Activated naive CD8-positive, alpha-beta T cell treated with anti-CD3 and anti-CD28 coated beads, Interleukin-2, amount 50 U/mL, for 24 hours (primary cell): ENCODE measurements at regions not wholly inside any gene's neighbourhood (a gene's known extent, or its start where the extent isn't known, plus 50 kb on each side); places are given as distances from the start of the nearest gene placed in this dataset.

Experiments
- ATAC-seq: fragments of 150-1000 bp; cut with Tn5 transposase; one replicate; pipeline ENCODE4 v1.10.0; 2021
- DNase-seq: peaks from one replicate; pipeline ENCODE4 v3.0.0; 2021
- H3K27ac Mint-ChIP-seq: one replicate; pipeline ENCODE4 v1.8.0; 2021; ENCODE audit warnings: mild to moderate bottlenecking, mixed read lengths
- H3K27me3 Mint-ChIP-seq: one replicate; pipeline ENCODE4 v1.8.0; 2021; ENCODE audit warnings: mixed read lengths
- H3K36me3 Mint-ChIP-seq: one replicate; pipeline ENCODE4 v1.8.0; 2021; ENCODE audit warnings: low read depth, mixed read lengths
- H3K4me1 Mint-ChIP-seq: one replicate; pipeline ENCODE4 v1.8.0; 2021; ENCODE audit warnings: mixed read lengths
- H3K4me3 Mint-ChIP-seq: one replicate; pipeline ENCODE4 v1.8.0; 2021; ENCODE audit warnings: mild to moderate bottlenecking, moderate library complexity, mixed read lengths
- H3K9me3 Mint-ChIP-seq: one replicate; pipeline ENCODE4 v1.8.0; 2021; ENCODE audit warnings: mixed read lengths

DNA sequence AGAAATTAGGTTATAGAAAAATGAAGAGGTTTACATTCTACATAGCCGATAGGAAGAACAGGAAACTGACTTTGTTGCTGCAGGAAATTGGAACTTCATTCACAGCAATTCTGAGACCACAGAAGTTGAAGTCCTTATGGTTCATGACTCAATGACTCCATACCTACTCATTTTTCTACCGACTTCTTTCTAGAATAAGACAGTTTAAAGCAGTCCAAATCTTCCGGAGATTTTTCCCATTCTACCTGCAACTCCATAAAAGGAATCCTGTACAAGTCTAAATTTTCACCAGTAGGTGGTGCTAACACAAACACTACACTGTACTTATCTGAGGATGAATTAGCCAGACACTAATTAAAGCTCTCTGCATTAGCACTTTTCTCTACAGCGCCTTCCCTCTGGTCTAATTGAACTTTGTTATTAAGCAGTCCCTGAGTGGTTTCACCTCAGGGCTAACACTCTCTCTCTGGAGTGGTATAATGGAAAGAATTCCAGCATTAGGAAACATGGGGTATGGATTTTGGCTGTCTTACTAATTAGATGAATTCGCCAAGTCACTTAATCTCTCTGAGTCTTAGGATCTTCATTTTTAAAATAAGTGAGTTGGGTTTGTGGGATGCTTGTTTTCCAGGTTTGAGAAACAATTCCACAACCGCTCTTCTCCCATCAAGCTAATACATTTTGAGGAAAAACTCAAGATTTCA is 167.9 kb downstream of the SMIM20 start:
- DNase-seq (no peak), ATAC-seq (peak; percentile 62)
- Mint-ChIP-seq H3K9me3 (peaks cover 21% of the 10 kb centered on the region), H3K27me3 (peaks cover 3% of the 10 kb centered on the region), H3K27ac (peak overlapping the region; percentile 91), H3K4me3 (peak overlapping the region; percentile 0), H3K4me1 (peaks cover 93% of the 10 kb centered on the region), H3K36me3 (peaks cover 18% of the 10 kb centered on the region)

DNA sequence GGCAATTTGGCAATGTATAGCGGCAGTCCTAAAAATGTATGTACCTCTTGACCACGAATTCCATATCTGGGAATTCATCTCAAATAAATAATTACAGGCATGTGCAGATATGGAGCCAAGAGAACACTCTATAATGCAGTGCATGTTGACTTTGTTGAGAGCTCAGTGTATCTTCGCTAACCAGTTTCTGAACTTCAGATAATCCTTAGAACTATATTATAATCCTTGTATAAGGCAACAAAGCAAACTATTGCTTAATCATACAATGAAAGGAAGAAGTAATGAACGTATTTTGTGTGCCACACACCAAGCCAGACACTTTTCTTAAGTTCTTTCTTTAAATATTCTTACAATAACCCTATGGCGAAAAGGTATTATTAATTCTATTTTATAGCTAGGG is 168.5 kb downstream of the SMIM20 start:
- peaks cover 3% of the 10 kb centered on the region for H3K27me3 Mint-ChIP-seq
- DNase-seq (no peak), ATAC-seq (no peak)
- peaks cover 93% of the 10 kb centered on the region for H3K4me1 Mint-ChIP-seq
- peaks cover 12% of the 10 kb centered on the region for H3K36me3 Mint-ChIP-seq
- H3K27ac Mint-ChIP-seq: peak overlapping the region; percentile 91
- H3K9me3 Mint-ChIP-seq: peaks cover 15% of the 10 kb centered on the region
- no peak overlapping the region for H3K4me3 Mint-ChIP-seq

GRCh38 chr4:26083987-26084386 is 170.0 kb downstream of the SMIM20 start:
- no peak overlapping the region for H3K4me3 Mint-ChIP-seq
- peaks cover 94% of the 10 kb centered on the region for H3K4me1 Mint-ChIP-seq
- H3K27me3 Mint-ChIP-seq: peaks cover 3% of the 10 kb centered on the region
- H3K9me3 Mint-ChIP-seq: peaks cover 8% of the 10 kb centered on the region
- peak overlapping the region; percentile 86 for H3K27ac Mint-ChIP-seq
- DNase-seq (no peak), ATAC-seq (peak; percentile 45)
- H3K36me3 Mint-ChIP-seq: peaks cover 3% of the 10 kb centered on the region

DNA sequence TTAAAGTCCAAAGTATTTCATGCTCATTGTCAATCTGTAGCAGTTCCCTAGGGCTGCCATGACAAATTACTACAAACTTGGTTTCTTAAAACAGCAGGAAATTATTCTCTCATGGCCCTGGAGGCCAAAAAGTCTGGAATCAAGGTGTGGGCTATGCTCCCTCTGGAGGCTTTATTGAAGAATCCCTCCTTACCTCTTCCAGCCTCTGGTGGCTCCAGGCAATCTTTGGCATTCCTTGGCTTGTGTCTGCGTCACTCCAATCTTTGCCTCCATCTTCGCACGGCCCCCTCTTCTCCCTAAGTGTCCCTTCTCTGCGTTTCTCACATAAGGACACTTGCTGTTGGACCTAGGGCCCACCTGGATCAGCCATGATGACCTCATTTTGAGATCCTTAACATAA is 170.4 kb downstream of the SMIM20 start:
- H3K27me3 Mint-ChIP-seq: peaks cover 3% of the 10 kb centered on the region
- H3K27ac Mint-ChIP-seq: peak overlapping the region; percentile 86
- peaks cover 8% of the 10 kb centered on the region for H3K9me3 Mint-ChIP-seq
- ATAC-seq (no peak), DNase-seq (no peak)
- peaks cover 95% of the 10 kb centered on the region for H3K4me1 Mint-ChIP-seq
- no peak overlapping the region for H3K4me3 Mint-ChIP-seq
- H3K36me3 Mint-ChIP-seq: peaks cover 3% of the 10 kb centered on the region

- DNase-seq: no peak
- peak overlapping the region; percentile 16 for H3K4me3 Mint-ChIP-seq
- peaks cover 9% of the 10 kb centered on the region for H3K36me3 Mint-ChIP-seq
- H3K27me3 Mint-ChIP-seq: peaks cover 7% of the 10 kb centered on the region
- peaks cover 17% of the 10 kb centered on the region for H3K9me3 Mint-ChIP-seq
- ATAC-seq: no peak
- H3K27ac Mint-ChIP-seq: peak overlapping the region; percentile 86
- H3K4me1 Mint-ChIP-seq: peaks cover 91% of the 10 kb centered on the region
These were observed 171.5 kb downstream of the SMIM20 start for GRCh38 chr4:26085551-26085950.

GRCh38 chr4:26086621-26087441 is 172.8 kb downstream of the SMIM20 start:
- Mint-ChIP-seq H3K4me1 (peaks cover 80% of the 10 kb centered on the region), H3K4me3 (no peak overlapping the region), H3K27ac (peak overlapping the region; percentile 28), H3K36me3 (peaks cover 17% of the 10 kb centered on the region), H3K9me3 (peaks cover 19% of the 10 kb centered on the region), H3K27me3 (peaks cover 9% of the 10 kb centered on the region)
- DNase-seq (no peak), ATAC-seq (no peak)

- Mint-ChIP-seq H3K9me3 (peaks cover 25% of the 10 kb centered on the region), H3K4me1 (peaks cover 78% of the 10 kb centered on the region), H3K4me3 (peak overlapping the region; percentile 33), H3K27me3 (peaks cover 12% of the 10 kb centered on the region), H3K27ac (peak overlapping the region; percentile 89), H3K36me3 (peaks cover 24% of the 10 kb centered on the region)
- peak; percentile 92 for ATAC-seq
- no peak for DNase-seq
These were observed 174.5 kb downstream of the SMIM20 start for GRCh38 chr4:26088433-26088928.

DNA sequence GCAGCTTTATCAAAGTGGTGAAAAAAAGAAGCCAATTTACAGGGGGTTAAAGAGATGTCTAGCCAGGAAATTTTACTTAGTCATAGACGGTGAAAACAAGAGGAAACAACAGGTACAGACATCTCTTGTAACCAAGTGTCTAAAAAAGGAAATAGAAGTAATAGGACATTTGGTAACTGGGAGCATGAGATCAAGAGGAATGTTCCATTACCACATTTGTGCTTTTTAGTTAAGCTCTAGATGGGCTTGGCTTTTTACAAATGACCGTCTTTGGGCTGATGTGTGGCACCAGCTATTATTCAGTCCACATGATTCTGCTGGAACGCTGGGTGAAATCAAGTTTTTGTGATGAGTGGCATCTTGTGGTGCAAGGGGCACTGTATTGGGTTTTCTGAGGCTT is 179.5 kb downstream of the SMIM20 start:
- ATAC-seq (peak; percentile 47), DNase-seq (no peak)
- peaks cover 17% of the 10 kb centered on the region for H3K27me3 Mint-ChIP-seq
- H3K36me3 Mint-ChIP-seq: peaks cover 39% of the 10 kb centered on the region
- H3K9me3 Mint-ChIP-seq: peaks cover 63% of the 10 kb centered on the region
- peaks cover 54% of the 10 kb centered on the region for H3K4me1 Mint-ChIP-seq
- H3K27ac Mint-ChIP-seq: peak overlapping the region; percentile 77
- no peak overlapping the region for H3K4me3 Mint-ChIP-seq

GRCh38 chr4:26094076-26094475 is 180.1 kb downstream of the SMIM20 start:
- peak; percentile 86 for ATAC-seq
- Mint-ChIP-seq H3K36me3 (peaks cover 42% of the 10 kb centered on the region), H3K27ac (peak overlapping the region; percentile 77), H3K4me3 (no peak overlapping the region), H3K27me3 (peaks cover 17% of the 10 kb centered on the region), H3K9me3 (peaks cover 68% of the 10 kb centered on the region), H3K4me1 (peaks cover 50% of the 10 kb centered on the region)
- no peak for DNase-seq

DNA sequence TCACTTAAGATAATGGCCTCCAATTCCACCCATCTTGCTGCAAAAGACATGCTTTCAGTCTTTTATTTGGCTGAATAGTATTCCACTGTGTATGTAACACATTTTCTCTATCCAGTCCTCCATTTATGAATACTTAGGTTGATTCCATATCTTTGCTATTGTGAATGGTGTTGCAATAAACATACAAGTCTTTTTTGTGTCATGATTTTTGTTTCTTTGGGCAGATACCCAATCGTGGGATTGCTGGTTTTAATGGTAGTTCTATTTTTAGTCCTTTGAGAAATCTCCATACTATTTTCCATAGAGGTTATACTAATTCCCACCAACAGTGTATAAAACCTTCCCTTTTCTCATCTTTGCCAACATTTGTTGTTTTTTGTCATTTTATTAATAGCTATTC is 180.9 kb downstream of the SMIM20 start:
- Mint-ChIP-seq H3K27ac (no peak overlapping the region), H3K27me3 (peaks cover 15% of the 10 kb centered on the region), H3K9me3 (peaks cover 72% of the 10 kb centered on the region), H3K4me3 (no peak overlapping the region), H3K4me1 (peaks cover 42% of the 10 kb centered on the region), H3K36me3 (peaks cover 45% of the 10 kb centered on the region)
- ATAC-seq: no peak
- no peak for DNase-seq

DNA sequence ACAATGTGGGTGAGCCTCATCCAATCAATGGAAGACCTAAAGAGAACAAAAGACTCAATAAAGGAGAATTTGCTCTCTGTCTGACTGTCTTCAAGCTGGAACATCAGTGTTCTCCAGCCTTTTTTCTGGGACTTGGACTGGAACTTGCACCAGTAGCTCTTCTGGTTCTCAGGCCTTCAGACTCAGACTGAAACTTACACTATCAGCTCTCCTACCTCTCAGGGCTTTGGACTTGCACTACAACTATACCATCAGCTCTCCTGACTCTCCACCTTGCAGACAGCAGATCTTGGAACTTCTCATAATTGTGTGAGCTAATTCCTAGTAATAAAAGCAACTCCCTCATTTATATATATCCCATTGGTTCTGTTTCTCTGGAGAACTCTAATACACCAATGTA is 185.9 kb downstream of the SMIM20 start:
- H3K4me3 Mint-ChIP-seq: no peak overlapping the region
- no peak for ATAC-seq
- H3K27ac Mint-ChIP-seq: no peak overlapping the region
- peaks cover 13% of the 10 kb centered on the region for H3K27me3 Mint-ChIP-seq
- peaks cover 22% of the 10 kb centered on the region for H3K36me3 Mint-ChIP-seq
- peaks cover 45% of the 10 kb centered on the region for H3K9me3 Mint-ChIP-seq
- H3K4me1 Mint-ChIP-seq: peaks cover 17% of the 10 kb centered on the region
- no peak for DNase-seq

GRCh38 chr4:26101011-26101410 is 187.0 kb downstream of the SMIM20 start:
- H3K4me1 Mint-ChIP-seq: peaks cover 12% of the 10 kb centered on the region
- no peak overlapping the region for H3K27ac Mint-ChIP-seq
- peaks cover 22% of the 10 kb centered on the region for H3K36me3 Mint-ChIP-seq
- no peak overlapping the region for H3K4me3 Mint-ChIP-seq
- H3K27me3 Mint-ChIP-seq: peaks cover 15% of the 10 kb centered on the region
- ATAC-seq: no peak
- peaks cover 41% of the 10 kb centered on the region for H3K9me3 Mint-ChIP-seq
- no peak for DNase-seq

GRCh38 chr4:26104056-26104685 is 190.2 kb downstream of the SMIM20 start:
- Mint-ChIP-seq H3K27ac (no peak overlapping the region), H3K9me3 (peaks cover 15% of the 10 kb centered on the region), H3K4me1 (peaks cover 8% of the 10 kb centered on the region), H3K4me3 (no peak overlapping the region), H3K36me3 (peaks cover 5% of the 10 kb centered on the region), H3K27me3 (peaks cover 17% of the 10 kb centered on the region)
- DNase-seq (no peak), ATAC-seq (no peak)

DNA sequence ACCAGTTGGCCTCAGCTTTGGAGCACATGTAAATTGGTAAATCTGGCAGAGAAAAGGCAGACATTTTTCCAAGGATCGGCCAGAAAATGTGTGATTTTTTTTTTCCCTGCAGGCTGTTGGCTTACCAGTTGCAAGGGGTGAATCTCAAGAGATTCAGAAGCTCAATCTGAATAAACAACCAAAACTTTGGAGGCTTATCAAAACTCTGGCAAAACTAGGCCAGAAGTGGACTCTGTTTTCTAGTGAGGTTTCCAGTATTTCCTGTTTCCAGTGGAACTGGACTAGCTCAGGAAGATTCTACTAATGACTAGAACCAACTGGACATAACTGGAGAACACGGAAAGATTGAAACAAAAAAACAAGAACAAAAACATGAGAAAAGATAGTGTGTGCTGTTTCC is 191.3 kb downstream of the SMIM20 start:
- peaks cover 4% of the 10 kb centered on the region for H3K4me1 Mint-ChIP-seq
- no peak overlapping the region for H3K27ac Mint-ChIP-seq
- H3K9me3 Mint-ChIP-seq: peaks cover 5% of the 10 kb centered on the region
- H3K27me3 Mint-ChIP-seq: peaks cover 21% of the 10 kb centered on the region
- ATAC-seq (no peak), DNase-seq (no peak)
- H3K36me3 Mint-ChIP-seq: no peaks in the 10 kb centered on the region
- no peak overlapping the region for H3K4me3 Mint-ChIP-seq
